NOMO-1 (cell line): ENCODE measurements at regions not wholly inside any gene's neighbourhood (a gene's known extent, or its start where the extent isn't known, plus 50 kb on each side); places are given as distances from the start of the nearest gene placed in this dataset.

Source experiments
- DNase-seq, 2 experiments: peaks; one replicate each; lab custom pipeline; 2025; ENCODE audit not compliant: unreplicated experiment in 2 of 2; lab: John Stamatoyannopoulos, UW

DNA sequence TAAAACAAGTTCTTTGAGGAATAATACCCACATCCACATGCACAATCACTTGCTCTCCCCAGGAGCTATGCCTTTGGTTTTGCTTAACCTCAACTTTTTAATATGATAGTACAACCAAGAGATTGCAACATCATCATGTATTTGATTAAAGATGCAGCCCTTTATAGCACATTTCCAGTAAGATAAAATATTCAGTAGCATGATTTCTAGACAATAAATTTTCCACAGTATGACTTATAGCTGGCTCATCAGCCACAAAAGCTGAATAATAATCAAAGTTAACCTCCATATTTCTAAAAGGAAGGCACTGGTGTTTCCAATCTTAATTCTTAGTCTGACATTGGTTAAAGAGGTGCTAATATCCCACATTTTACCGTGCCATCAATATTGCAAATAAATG is 622.5 kb downstream of the TBL1XR1 start:
- DNase-seq = no peak

DNA sequence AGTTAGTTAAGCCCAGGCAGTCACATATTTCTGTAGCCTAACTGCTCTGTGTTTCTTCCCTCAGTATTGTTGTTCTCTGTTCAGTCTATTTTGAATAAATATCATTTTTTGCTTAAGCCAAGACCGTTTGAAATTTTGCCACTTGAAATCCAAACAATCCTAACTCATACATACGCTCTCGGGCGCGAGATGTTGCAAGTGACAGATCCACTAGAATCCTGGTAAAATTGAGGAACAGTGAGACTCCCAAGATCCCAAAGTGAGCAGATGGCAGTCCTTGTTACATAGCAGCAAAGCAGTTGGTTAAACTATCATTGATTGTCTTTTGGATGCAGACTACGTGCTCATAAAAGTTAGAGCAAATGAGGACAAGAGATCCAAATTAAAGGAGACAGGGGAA is 625.4 kb downstream of the TBL1XR1 start:
- DNase-seq = no peak

GRCh38 chr3:176570992-176571391 is 626.3 kb downstream of the TBL1XR1 start:
- no peak for DNase-seq

- no peak for DNase-seq
Measured at GRCh38 chr3:176568189-176568588, 629.1 kb downstream of the TBL1XR1 start.

GRCh38 chr3:176566757-176567156 is 630.5 kb downstream of the TBL1XR1 start:
- no peak for DNase-seq

- no peak for DNase-seq
Measured at GRCh38 chr3:176562331-176562730, 635.0 kb downstream of the TBL1XR1 start.

DNA sequence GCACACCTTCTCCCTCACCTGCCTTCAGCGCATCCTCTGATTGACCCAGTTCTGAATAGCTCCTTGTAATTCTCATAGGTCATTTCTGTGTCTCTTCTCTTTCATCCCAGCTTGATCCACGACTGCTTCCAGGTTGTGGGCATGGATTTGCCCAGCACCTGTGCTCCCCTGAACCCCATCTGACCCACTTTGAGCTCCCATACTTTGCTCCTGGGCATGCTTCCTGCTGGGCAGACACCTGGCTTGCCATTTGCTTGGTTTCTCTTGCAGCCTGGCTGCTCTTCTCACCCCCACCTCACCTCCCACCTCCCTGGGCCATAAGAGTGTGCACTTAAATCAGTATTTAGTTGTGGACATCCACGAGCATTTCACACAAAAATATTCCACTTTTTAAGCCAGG is 635.5 kb downstream of the TBL1XR1 start:
- DNase-seq = no peak

DNA sequence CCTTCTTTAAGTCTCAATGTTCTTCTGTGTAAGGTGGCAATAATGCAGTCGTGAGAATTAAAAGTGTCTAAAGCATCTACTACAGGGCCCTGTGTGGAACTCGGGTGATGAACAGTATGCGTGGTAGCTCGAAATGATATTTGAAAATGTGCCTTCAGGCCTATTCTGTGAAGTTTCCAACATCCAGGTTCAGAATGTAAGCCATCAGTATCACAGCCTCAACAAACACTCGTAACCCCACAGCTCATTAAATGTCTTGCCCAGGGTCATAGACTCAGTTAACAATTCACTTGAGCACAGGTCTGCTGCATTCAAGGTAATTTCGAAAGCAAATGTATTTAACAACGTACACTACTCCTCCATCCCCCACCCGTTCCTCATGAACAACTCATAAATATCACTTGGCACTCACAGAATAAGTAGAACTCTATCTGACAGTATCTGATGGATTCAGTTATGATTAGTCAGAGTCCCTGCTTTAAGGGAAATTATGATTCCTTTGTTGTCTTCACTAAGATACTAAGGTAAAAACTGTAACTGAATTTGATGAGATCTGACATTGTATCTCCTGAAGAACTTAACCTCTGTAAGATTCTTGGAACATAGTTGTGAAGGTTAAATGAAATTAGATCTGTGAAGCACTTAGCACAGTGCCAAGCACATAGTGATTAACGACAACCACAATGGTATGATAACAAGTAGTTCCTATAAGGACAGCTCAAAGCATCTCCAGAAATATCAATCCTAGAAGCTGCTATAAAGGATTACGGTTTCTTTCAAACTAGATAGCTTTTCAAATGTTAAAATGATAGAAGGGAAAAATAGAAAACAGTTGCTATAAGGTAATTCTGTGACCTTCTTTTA is 642.3 kb downstream of the TBL1XR1 start:
- no peak for DNase-seq

GRCh38 chr3:176554264-176554663 is 643.0 kb downstream of the TBL1XR1 start:
- DNase-seq = no peak

- no peak for DNase-seq
Measured at GRCh38 chr3:176526942-176527341, 670.3 kb downstream of the TBL1XR1 start.

DNA sequence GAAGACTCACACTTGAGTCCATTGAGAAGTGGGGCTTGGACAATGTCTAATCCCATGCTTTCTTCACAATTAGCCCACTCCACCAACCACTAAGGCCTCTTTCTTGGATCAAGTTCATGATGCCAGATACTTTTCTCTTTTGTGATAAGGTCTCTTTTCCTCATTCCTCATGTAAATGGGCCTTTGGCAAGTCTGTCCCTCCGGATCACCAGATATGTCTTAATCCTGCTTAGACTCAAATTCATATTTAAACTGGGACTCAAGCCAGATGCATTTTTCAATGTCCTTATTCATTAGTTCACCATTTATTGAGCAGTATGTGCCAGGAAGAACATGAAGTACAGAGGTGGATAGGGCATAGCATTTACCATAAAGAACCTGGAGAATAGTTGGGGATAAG is 671.1 kb downstream of the TBL1XR1 start:
- no peak for DNase-seq

GRCh38 chr3:176523114-176523513 is 674.2 kb downstream of the TBL1XR1 start:
- DNase-seq = no peak

- no peak for DNase-seq
Measured at GRCh38 chr3:176522436-176522835, 674.8 kb downstream of the TBL1XR1 start.

- no peak for DNase-seq
Measured at GRCh38 chr3:176521531-176522175, 675.6 kb downstream of the TBL1XR1 start.

- peak in 1 of 2 experiments; percentile 11 for DNase-seq
Measured at GRCh38 chr3:176514297-176514696, 683.0 kb downstream of the TBL1XR1 start.

GRCh38 chr3:176513604-176514003 is 683.7 kb downstream of the TBL1XR1 start:
- DNase-seq = no peak

- no peak for DNase-seq
Measured at GRCh38 chr3:176512037-176512436, 685.2 kb downstream of the TBL1XR1 start.

- DNase-seq = no peak
Measured at GRCh38 chr3:176510097-176510496, 687.2 kb downstream of the TBL1XR1 start.

DNA sequence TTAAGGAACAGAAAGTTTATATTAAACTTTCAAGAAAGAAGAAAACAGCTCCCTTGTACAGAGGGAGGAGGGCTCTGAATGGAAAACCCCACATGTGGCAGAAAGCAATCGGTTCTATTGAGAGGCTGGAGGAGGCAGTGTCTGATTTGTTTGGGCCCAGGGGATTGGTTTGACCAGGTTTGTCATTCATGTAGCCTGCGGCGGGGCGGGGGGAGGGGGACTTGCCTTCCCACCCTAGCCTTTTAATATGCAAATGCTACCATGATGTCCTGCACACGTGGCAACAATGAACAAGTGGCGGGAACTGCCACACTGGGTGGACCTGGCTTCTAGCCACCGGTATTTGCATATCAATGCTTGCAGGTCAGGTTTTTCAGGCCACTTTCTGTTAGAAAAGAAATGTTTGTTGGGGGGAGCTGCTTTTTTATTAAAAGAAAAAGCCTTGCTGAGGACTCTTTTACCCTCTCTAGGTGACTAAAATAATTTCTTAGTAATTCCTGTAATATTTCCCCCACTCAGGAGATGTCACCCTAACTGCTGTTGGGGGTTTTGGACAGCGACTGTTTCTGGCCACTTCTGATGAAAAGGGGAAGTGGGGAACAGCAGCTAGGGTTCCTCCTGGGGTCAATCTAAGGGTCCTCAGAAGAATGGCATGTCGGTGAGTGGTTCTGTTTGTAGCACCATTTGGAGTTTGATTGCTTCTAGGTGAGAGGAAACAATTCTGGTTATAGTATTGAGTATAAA is 691.2 kb downstream of the TBL1XR1 start:
- no peak for DNase-seq

- no peak for DNase-seq
Measured at GRCh38 chr3:176491084-176491483, 706.2 kb downstream of the TBL1XR1 start.

- DNase-seq = no peak
Measured at GRCh38 chr3:176490357-176490756, 706.9 kb downstream of the TBL1XR1 start.

- no peak for DNase-seq
Measured at GRCh38 chr3:176479248-176479647, 718.0 kb downstream of the TBL1XR1 start.
